Thyroid gland (tissue), 4 donors: ENCODE measurements at regions not wholly inside any gene's neighbourhood (a gene's known extent, or its start where the extent isn't known, plus 50 kb on each side); places are given as distances from the start of the nearest gene placed in this dataset.

ENCODE experiments used
- CTCF ChIP-seq, 6 experiments: fragments of 200-600 bp in 3 of 6; fragments of 450-650 bp in 3 of 6; sonication (generic) in 3 of 6; IDR thresholded peaks; one replicate each; pipeline ENCODE4 v1.5.1; 2016 to 2019; ENCODE audit warnings: antibody characterized with exemption in 6 of 6, mild to moderate bottlenecking in 2 of 6, inconsistent platforms in 1 of 6, moderate library complexity in 1 of 6
- POLR2A ChIP-seq, 2 donors: fragments of 450-650 bp; IDR thresholded peaks; one replicate each; pipeline ENCODE4 v1.6.1; 2017; ENCODE audit warnings: antibody characterized with exemption in 2 of 2, mild to moderate bottlenecking in 2 of 2, moderate library complexity in 1 of 2

GRCh38 chr7:41447450-41448042 lies 255.3 kb downstream of the INHBA start:
- no peak for TF ChIP-seq CTCF (IDR thresholded peaks at IDR 0.05)
- TF ChIP-seq POLR2A (IDR thresholded peaks at IDR 0.05): no peak
